ENCODE measurements at regions not wholly inside any gene's neighbourhood (a gene's known extent, or its start where the extent isn't known, plus 50 kb on each side); places are given as distances from the start of the nearest gene placed in this dataset.

GRCh38 chr6:147892476-147892875 is 384.0 kb downstream of the SAMD5 start (continued):
- TF ChIP-seq ZMAT4 (CRISPR knock-in tag; IDR thresholded peaks at IDR 0.05), result no peak
- TF ChIP-seq KAT7 (CRISPR knock-in tag; IDR thresholded peaks at IDR 0.05; ENCODE audit: borderline replicate concordance), result no peak
- no peak for TF ChIP-seq ZNF317 (CRISPR knock-in tag; IDR thresholded peaks at IDR 0.05; ENCODE audit: borderline replicate concordance, low read depth)
- no peak for TF ChIP-seq E2F4 (CRISPR knock-in tag; IDR thresholded peaks at IDR 0.05; ENCODE audit: borderline replicate concordance, low read depth)
- TF ChIP-seq ETV6 (CRISPR knock-in tag; IDR thresholded peaks at IDR 0.05), result no peak
- no peak for TF ChIP-seq ATF1 (CRISPR knock-in tag; IDR thresholded peaks at IDR 0.05)
- TF ChIP-seq ZNF423 (CRISPR knock-in tag; IDR thresholded peaks at IDR 0.05), result no peak

GRCh38 chr6:147895272-147895671 is 386.8 kb downstream of the SAMD5 start:
- Mint-ChIP-seq H3K27ac (no peak overlapping the region), H3K36me3 (no peaks in the 10 kb centered on the region), H3K27me3 (ENCODE audit: low read depth) (no peaks in the 10 kb centered on the region), H3K4me3 (no peak overlapping the region), H3K4me1 (peaks cover 4% of the 10 kb centered on the region), H3K9me3 (no peaks in the 10 kb centered on the region)
- ChIA-PET CTCF (no interaction called here), POLR2A (no interaction called here)
- ATAC-seq (no peak), DNase-seq (ENCODE audit: low spot score) (no peak)
- no peak for TF ChIP-seq ZNF121 (CRISPR knock-in tag; IDR thresholded peaks at IDR 0.05)
- no peak for TF ChIP-seq GRHL2 (CRISPR knock-in tag; IDR thresholded peaks at IDR 0.05; ENCODE audit: insufficient replicate concordance, severe bottlenecking)
- TF ChIP-seq ATF1 (CRISPR knock-in tag; IDR thresholded peaks at IDR 0.05), result no peak
- TF ChIP-seq PRRX2 (CRISPR knock-in tag; IDR thresholded peaks at IDR 0.05), result no peak
- TF ChIP-seq ZBTB21 (CRISPR knock-in tag; IDR thresholded peaks at IDR 0.05; ENCODE audit: borderline replicate concordance), result no peak
- TF ChIP-seq ATF2 (CRISPR knock-in tag; IDR thresholded peaks at IDR 0.05; ENCODE audit: borderline replicate concordance, low read depth), result no peak
- no peak for TF ChIP-seq GABPB1 (CRISPR knock-in tag; IDR thresholded peaks at IDR 0.05)
- TF ChIP-seq ETV6 (CRISPR knock-in tag; IDR thresholded peaks at IDR 0.05), result no peak
- no peak for TF ChIP-seq ERG (CRISPR knock-in tag; IDR thresholded peaks at IDR 0.05)
- TF ChIP-seq SMAD3 (CRISPR knock-in tag; IDR thresholded peaks at IDR 0.05; ENCODE audit: borderline replicate concordance), result no peak
- no peak for TF ChIP-seq ZNF138 (CRISPR knock-in tag; conservative IDR thresholded peaks at IDR 0.05)
- TF ChIP-seq OVOL2 (CRISPR knock-in tag; IDR thresholded peaks at IDR 0.05; ENCODE audit: borderline replicate concordance), result no peak

- ATAC-seq, result peak; percentile 57
- H3K9me3 Mint-ChIP-seq, result no peaks in the 10 kb centered on the region
- POLR2A ChIA-PET, result no interaction called here
- no peaks in the 10 kb centered on the region for H3K27me3 Mint-ChIP-seq (ENCODE audit: low read depth)
- H3K27ac Mint-ChIP-seq, result no peak overlapping the region
- TF ChIP-seq ZNF416 (CRISPR knock-in tag; IDR thresholded peaks at IDR 0.05) (no peak), ZBTB21 (CRISPR knock-in tag; IDR thresholded peaks at IDR 0.05; ENCODE audit: borderline replicate concordance) (no peak), FOXP1 (CRISPR knock-in tag; IDR thresholded peaks at IDR 0.05; ENCODE audit: borderline replicate concordance) (no peak), ZNF219 (CRISPR knock-in tag; IDR thresholded peaks at IDR 0.05; ENCODE audit: borderline replicate concordance) (no peak), OVOL2 (CRISPR knock-in tag; IDR thresholded peaks at IDR 0.05; ENCODE audit: borderline replicate concordance) (no peak), SMAD3 (CRISPR knock-in tag; IDR thresholded peaks at IDR 0.05; ENCODE audit: borderline replicate concordance) (no peak), ELF4 (CRISPR knock-in tag; IDR thresholded peaks at IDR 0.05; ENCODE audit: low read depth) (no peak)
- no peak overlapping the region for H3K4me3 Mint-ChIP-seq
- no peak for DNase-seq (ENCODE audit: low spot score)
- CTCF ChIA-PET, result no interaction called here
- H3K36me3 Mint-ChIP-seq, result no peaks in the 10 kb centered on the region
- H3K4me1 Mint-ChIP-seq, result peaks cover 7% of the 10 kb centered on the region
These were observed 391.8 kb downstream of the SAMD5 start for GRCh38 chr6:147900247-147900830.
